ENCODE measurements at regions not wholly inside any gene's neighbourhood (a gene's known extent, or its start where the extent isn't known, plus 50 kb on each side); places are given as distances from the start of the nearest gene placed in this dataset.

DNA sequence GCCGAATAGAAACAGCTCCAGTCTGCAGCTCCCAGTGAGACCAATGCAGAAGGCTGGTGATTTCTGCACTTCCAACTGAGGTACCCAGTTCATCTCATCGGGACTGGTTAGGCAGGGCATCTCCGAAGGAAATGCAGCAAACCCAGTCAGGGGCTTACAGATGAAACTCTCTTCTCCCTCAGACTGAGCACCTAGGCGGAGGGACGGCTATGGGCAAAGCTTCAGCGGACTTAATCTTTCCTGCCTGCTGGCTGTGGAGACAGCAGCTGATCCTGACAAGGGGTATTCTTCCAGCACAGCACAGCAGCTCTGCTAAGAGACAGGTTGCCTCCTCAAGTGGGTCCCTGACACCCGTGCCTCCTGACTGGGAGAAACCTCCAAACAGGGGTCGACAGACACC, 330.9 kb downstream of the DNAH5 start:
- DNase-seq (ENCODE audit: low read depth) = no peak
- TF ChIP-seq, protein P1, sequence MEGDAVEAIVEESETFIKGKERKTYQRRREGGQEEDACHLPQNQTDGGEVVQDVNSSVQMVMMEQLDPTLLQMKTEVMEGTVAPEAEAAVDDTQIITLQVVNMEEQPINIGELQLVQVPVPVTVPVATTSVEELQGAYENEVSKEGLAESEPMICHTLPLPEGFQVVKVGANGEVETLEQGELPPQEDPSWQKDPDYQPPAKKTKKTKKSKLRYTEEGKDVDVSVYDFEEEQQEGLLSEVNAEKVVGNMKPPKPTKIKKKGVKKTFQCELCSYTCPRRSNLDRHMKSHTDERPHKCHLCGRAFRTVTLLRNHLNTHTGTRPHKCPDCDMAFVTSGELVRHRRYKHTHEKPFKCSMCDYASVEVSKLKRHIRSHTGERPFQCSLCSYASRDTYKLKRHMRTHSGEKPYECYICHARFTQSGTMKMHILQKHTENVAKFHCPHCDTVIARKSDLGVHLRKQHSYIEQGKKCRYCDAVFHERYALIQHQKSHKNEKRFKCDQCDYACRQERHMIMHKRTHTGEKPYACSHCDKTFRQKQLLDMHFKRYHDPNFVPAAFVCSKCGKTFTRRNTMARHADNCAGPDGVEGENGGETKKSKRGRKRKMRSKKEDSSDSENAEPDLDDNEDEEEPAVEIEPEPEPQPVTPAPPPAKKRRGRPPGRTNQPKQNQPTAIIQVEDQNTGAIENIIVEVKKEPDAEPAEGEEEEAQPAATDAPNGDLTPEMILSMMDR (IDR thresholded peaks at IDR 0.05; ENCODE audit: insufficient read depth, low read depth, low read length, missing control alignments) = no peak
- no peak overlapping the region for H3K4me3 ChIP-seq (ENCODE audit: low read depth, low read length)

DNA sequence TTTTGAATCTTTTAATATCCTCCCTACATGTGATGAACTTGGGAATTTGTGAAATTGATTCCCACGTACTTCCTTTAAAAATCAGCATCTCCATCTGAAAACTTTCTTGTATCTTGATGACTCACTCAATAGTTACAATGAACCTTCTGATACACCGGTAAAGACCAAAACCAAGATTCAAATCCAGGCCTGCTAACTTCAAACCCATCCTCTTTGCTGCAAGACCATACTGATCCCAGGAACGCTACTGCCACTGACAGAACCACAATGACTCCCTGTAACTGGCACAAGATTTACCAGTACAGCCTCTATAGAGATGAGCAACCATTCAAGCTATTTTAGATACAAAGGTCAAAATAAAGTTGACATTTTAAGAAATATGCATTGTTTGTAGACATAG, 332.9 kb downstream of the DNAH5 start:
- TF ChIP-seq, protein P1 (IDR thresholded peaks at IDR 0.05; ENCODE audit: insufficient read depth, low read depth, low read length, missing control alignments) = no peak
- no peak overlapping the region for H3K4me3 ChIP-seq (ENCODE audit: low read depth, low read length)
- DNase-seq (ENCODE audit: low read depth) = no peak

DNA sequence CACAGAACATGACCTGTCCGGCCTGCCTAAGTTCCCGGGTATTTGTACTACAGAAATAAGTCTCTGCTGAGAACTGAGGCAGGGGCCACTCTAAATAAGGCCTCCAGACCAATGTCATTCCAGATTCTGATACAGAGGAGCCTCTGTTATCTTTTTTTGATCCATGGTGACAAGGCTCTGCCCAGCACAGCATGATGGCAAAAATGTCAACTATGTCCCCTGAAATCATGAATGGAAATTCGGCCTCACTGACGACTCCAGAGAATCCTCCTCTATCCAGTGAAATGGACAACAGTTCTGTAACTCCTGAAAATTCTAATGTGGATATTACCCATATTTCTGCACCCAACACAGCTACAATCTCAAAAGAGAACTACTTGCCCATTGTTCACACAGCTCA, 335.0 kb downstream of the DNAH5 start:
- no peak for DNase-seq (ENCODE audit: low read depth)
- H3K4me3 ChIP-seq (ENCODE audit: low read depth, low read length) = no peak overlapping the region
- TF ChIP-seq, protein P1 (IDR thresholded peaks at IDR 0.05; ENCODE audit: insufficient read depth, low read depth, low read length, missing control alignments) = no peak

DNA sequence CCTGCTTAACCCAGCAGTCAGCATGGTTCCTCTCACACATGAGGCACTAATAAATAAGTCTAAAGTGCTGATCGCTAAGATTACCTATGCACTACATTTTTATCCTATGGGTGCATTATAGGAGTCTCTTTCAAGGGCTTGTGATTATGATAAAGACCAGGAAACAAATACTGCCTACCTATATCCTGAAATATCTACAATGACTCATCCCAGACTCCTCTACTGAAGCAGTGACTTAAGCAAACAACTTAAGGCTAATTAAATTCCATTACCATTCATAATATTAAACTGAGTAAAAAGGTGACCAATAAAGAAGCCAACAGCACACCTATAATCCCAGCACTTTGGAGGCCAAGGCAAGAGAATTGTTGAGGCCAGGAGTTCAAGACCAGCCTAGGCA, 338.4 kb downstream of the DNAH5 start:
- TF ChIP-seq, protein P1 (IDR thresholded peaks at IDR 0.05; ENCODE audit: insufficient read depth, low read depth, low read length, missing control alignments) = no peak
- no peak for DNase-seq (ENCODE audit: low read depth)
- no peak overlapping the region for H3K4me3 ChIP-seq (ENCODE audit: low read depth, low read length)

DNA sequence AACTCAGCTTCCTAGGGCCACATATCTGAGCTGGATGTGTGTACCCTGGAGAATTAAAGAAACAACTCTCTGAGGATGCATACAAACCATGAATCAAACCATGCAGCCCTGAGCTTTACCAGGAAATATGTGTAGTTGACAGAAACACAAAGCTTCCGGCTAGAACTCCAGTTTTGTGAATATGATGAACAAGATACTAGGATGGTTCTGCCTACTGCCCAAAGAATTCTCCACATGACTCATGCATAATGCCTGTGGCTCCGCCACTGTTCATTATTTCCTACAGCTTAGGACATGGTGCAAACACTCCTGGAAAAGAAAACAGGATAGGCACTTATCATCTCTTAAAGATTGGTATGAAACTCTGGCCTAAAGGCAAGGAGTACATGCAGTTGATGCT, 343.4 kb downstream of the DNAH5 start:
- H3K4me3 ChIP-seq (ENCODE audit: low read depth, low read length) = no peak overlapping the region
- TF ChIP-seq, protein P1 (IDR thresholded peaks at IDR 0.05; ENCODE audit: insufficient read depth, low read depth, low read length, missing control alignments) = no peak
- DNase-seq (ENCODE audit: low read depth) = no peak

DNA sequence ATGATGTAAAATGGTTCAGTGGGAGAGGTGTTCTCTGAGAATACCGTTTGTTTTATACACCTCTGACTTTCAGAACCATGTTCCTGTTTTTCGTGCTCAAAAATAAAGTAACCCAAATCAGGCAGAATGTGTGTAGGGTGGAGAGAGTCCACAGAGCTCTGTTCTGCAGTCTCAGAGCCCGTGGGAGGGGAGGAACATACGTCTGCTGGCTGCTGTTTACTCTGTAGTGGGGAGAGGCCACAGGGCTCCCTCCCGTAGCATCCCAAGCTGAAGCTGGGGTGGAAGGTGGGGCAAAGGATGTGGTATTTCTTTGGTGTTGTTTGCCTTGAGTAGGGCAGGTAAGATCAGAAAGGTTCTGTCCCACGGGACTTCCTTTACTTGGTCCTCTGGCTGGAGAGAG, 348.5 kb downstream of the DNAH5 start:
- TF ChIP-seq, protein P1 (IDR thresholded peaks at IDR 0.05; ENCODE audit: insufficient read depth, low read depth, low read length, missing control alignments) = no peak
- no peak for DNase-seq (ENCODE audit: low read depth)
- H3K4me3 ChIP-seq (ENCODE audit: low read depth, low read length) = no peak overlapping the region

DNA sequence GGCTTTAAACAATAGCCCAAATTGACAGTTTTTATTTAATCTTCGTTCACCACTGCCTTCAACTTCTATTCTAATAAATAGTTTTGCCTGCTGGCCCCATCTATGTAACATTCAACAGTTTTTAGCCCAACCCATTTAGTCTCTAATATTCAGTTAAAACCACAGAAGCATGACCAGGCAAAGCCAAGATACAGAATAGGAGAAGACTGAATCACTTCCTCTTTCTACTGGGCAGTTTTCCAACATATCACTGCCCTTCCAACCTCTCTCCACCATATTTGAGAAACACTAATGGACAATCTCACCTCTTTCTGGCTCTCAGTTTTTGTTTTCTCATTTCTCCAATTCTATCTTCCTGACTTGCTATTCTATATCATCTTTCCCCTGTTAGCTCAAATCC, 352.9 kb downstream of the DNAH5 start:
- H3K4me3 ChIP-seq (ENCODE audit: low read depth, low read length) = no peak overlapping the region
- DNase-seq (ENCODE audit: low read depth) = no peak
- TF ChIP-seq, protein P1 (IDR thresholded peaks at IDR 0.05; ENCODE audit: insufficient read depth, low read depth, low read length, missing control alignments) = no peak

Measured in GM12865 (cell line).